Middle frontal gyrus (tissue), 1 donor: ENCODE measurements at regions not wholly inside any gene's neighbourhood (a gene's known extent, or its start where the extent isn't known, plus 50 kb on each side); places are given as distances from the start of the nearest gene placed in this dataset.

Experiments
- DNase-seq: peaks from one replicate; pipeline ENCODE4 v3.0.0-alpha.2; 2015; ENCODE audit warnings: low spot score; ENCODE audit errors: extremely low spot score

GRCh38 chr3:147582642-147583041 lies 173.5 kb downstream of the ZIC1 start:
- no peak for DNase-seq

GRCh38 chr3:147589016-147589415 lies 179.9 kb downstream of the ZIC1 start:
- no peak for DNase-seq

- DNase-seq: no peak
Observed at GRCh38 chr3:147604136-147604535, 195.0 kb downstream of the ZIC1 start.

DNA sequence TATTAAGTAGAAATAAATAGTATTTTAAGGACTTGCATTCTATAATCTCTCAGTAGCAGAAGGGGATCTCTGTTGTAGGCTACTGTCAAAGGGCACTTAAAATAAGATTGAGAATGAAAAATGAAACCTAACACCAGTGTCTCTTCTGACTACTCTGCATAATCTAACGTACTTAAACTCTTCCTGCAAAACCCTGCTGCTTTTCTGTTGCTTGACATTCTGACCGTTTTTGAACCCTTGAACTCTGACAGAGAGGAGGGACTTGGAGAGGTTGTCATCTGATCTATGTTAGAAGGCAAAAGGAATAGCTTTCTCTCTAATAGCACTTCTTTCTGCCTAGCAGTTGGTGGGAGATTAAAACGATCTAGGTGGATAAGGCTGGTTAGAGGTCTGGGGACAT lies 204.6 kb downstream of the ZIC1 start:
- no peak for DNase-seq

DNA sequence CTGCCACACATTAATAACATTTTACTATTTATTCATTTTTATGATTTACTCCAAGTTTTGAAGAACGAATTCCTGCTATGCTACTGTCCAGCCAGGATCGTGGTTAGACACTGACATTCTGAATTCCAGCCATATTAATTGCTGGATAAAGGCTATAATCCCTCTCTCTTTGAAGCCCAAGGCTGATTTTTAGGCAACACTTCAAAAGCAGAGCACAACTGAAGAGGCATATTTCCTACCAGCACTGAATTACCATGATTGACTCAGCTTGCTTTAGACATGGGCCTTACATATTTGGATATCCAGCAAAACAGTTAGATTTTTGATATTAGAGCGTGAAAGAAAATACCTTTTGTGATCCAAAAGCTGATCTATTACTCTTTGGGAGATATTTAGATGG lies 205.0 kb downstream of the ZIC1 start:
- DNase-seq: no peak

DNA sequence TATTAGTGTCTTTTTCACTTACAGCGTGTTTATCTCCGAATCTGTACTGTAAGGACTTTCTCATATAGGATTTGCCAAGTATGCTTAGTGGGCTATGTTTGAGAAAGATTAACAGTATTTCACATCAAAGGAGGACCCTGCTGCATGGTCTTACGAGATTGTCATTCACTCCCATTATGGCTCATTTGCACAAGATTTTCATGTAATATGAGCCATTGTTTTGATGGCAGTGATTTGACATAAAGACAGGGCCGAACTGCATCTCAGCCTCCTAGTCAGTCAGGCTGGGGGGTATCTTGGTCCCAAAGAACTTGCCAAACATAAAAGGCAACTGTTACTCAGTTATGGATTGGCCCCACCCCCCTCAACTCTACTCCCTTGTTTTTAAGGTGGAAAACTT lies 205.9 kb downstream of the ZIC1 start:
- DNase-seq: no peak

DNA sequence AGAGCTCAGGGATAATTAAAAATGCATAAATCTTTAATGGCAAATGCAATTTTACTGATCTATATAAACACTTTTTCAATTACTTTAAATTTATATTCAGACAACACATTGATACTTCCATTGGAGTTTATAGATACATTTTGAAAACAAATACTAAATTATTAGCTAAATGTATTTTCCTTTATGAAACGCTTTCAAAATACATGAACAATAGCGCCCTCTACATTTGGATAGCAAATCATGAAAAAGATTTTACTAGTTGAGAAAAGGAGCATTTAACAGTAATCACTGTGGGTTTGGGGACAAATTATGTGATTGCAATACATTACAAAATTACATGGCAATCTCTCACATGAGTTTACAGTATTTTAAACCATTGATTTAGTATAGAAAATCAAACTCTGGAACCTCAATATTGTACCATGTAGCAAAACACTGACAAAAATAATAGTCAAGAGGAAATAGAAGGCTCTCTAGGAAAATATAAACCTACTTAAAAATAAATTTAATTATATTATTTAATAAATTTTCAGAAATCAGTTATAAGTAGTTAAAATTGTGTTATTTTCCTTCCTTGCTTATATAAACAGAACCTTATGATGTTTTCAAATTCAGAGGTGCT lies 207.9 kb downstream of the ZIC1 start:
- no peak for DNase-seq

- DNase-seq: no peak
Observed at GRCh38 chr3:147618691-147619090, 209.5 kb downstream of the ZIC1 start.

DNA sequence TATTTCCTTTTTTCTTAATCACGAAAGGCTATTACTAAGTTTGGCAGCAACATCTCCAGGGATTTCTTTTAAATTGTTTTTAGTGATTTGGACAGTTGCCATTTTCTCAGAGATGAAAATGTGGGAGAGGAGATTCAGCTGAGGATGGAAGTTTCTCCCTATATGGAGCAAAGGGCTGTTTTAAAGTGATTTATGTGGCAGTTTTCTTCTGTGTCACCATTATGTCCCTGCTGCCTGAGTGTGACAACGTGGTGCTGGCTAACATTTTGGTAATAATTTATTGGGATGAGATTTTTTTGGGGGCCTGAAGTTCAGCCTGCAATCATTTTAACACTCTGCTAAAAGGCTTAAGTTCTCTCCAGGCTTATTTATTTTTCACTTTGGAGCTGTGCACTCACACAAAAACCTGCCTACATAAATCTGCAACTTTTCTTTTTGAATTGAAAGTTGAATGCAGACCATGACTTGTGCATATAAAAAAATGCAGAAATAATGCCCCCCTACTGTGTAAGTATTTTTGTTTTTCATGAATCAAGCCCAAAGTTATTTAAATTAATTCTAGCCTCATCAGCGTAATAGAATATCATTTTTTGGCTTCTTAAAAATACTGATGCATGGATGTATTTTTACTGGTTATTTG lies 210.9 kb downstream of the ZIC1 start:
- DNase-seq: no peak

GRCh38 chr3:147620906-147621305 lies 211.7 kb downstream of the ZIC1 start:
- DNase-seq: no peak

DNA sequence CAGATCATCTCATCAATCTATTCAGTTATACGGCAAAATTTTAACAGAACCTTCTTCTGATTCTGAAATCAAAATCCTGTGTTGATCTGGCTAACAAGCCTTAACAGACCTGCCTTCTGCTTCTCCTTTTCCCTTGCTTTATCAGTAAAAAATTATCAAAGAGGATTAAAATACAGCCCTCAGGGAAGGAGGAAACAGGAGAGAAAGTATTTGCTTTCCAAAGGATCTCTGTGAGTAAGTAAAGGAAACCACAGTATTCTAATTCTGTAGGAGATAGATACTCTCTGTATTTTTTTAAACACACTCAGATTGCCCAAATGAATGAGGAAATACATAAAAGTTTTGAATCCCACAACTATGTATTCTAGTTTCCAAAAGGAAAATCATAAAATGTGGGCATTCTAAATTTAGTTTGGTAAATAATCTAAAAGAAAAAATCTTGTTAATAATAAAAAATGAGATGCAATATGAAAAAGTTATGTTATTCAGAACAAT lies 221.8 kb downstream of the ZIC1 start:
- no peak for DNase-seq

DNA sequence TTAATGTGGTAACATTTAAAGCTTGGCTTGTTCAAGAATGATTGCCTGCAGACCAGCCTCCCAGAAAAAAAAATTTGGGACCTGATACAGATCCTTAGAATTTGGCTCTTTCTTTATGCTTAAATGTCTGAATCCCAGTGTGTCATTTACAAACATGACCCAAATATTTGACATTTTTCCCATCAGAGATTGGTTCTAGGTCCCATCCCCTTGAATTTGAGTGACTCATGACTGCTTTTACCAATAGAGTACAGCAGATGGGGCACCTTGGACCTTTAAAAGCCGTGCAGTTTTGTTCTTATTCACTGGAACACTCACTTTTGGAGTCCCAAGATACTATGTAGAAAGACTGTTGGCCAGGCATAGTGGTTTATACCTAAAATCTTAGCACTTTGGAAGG lies 231.6 kb downstream of the ZIC1 start:
- DNase-seq: no peak

DNA sequence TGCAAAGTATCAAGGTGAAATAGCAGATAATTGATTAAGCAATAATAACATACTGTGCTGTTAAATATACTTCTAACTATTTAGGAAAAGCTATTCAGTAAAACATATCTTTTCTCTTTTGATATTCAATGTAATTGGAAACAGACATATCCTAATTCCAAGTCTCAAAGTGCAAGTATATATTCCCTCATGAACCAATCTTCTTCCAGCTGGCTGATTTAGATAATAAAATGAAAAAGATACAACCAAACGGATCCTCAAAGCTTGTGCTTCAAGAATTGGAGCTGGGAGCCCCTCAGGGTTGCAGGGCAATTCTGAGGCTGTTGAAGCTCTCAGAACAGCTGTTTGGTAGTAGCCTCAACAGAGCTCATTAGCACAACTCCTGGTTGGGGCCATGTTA lies 236.6 kb downstream of the ZIC1 start:
- DNase-seq: no peak

DNA sequence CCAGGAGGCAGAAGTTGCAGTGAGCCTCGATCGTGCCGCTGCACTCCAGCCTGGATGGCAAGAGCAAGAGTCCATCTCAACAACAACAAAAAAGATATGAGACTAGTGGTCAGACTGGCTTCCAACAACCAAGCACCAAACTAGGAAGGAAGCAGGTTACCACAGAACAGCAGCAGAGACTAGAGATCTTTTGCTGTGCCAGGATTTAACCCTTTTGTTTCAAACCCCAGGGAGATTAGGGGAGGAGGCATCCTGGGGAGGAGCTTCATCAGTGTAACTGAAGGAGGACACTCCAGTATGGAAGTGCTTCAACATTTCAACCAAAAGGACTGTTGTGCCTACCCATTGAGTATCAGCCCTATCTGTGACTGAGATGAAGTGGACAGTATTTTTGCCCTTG lies 240.3 kb downstream of the ZIC1 start:
- DNase-seq: no peak

- DNase-seq: no peak
Observed at GRCh38 chr3:147651107-147651778, 242.1 kb downstream of the ZIC1 start.

GRCh38 chr3:147652651-147653366 lies 243.6 kb downstream of the ZIC1 start:
- DNase-seq: no peak

DNA sequence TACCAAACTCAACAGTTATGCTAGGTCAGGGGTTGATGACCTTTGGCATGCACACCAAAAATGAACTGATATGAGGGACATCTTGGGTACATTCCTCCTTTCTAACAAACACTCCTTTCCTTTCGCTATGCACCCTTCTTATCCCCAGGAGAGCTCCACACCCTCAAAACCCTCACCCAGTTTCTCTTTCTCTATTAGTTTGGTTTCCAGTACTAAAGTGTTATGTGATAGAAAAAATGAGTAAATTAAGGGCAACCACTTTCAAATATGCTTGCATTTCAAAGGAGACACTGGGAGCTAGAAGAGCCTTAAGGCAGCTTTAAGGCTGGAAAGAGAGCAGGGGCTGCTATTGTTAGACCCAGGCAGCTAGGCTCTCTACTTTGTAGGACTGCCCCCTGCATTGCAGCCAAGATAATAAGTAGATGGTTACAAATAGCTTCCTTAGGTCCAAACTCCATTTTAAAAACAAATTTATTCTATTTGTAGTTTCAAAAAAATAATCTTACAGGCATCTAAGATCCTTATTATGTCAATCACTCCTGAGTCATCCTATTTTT lies 244.3 kb downstream of the ZIC1 start:
- no peak for DNase-seq

GRCh38 chr3:147654827-147655226 lies 245.7 kb downstream of the ZIC1 start:
- DNase-seq: no peak

- DNase-seq: no peak
Observed at GRCh38 chr3:147655236-147655635, 246.1 kb downstream of the ZIC1 start.

DNA sequence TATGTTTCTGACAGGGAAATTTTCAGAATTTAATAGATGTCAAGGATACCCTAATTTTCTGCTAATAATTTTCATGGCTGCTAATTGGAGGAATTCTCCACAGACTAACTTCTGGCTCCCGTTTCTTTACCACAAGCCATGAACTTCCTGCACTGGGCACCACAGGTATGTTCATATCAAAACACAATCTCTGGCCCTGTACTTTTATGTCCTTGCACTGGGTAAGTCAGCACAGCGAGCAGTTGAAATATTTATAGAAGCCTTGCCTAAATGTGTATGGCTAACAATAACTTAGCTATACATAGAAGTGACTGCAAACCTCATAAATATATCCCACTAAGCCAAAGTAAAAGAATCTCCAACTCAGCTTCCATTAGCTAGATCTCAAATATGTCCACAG lies 246.9 kb downstream of the ZIC1 start:
- no peak for DNase-seq

- no peak for DNase-seq
Observed at GRCh38 chr3:147661916-147662315, 252.8 kb downstream of the ZIC1 start.

DNA sequence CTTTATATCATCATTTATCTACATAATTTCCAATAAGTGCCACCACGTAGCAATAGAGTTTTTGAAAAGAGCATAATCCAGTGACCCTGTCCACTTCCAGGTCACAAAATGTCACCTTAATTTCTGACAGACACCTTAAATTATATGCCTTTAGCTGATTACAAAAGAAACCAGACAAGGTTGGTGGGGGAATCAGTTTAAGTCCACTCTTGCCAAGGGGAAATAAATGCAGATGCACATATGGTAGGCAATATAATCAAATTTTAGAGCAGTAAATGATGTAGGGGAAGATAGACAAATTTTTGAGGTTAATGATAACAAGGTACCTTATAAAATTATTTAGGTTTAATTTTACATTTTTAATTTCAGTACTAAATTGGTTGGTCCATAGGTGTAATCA lies 253.5 kb downstream of the ZIC1 start:
- no peak for DNase-seq
